Suprapubic skin (tissue), 3 donors: ENCODE measurements at regions not wholly inside any gene's neighbourhood (a gene's known extent, or its start where the extent isn't known, plus 50 kb on each side); places are given as distances from the start of the nearest gene placed in this dataset.

Experiments
- EP300 ChIP-seq: sonication (generic); formaldehyde crosslinking; IDR thresholded peaks from one replicate; pipeline ENCODE4 v1.6.1; 2017; ENCODE audit warnings: antibody characterized with exemption
- TF ChIP-seq, protein P1 (sequence below), 2 donors: fragments of 200-600 bp in 1 of 2; fragments of 450-650 bp in 1 of 2; sonication (generic) in 1 of 2; IDR thresholded peaks; one replicate each; pipeline ENCODE4 v1.5.1; 2016 to 2019; ENCODE audit warnings: antibody characterized with exemption in 2 of 2, mild to moderate bottlenecking in 1 of 2, moderate library complexity in 1 of 2

GRCh38 chr7:121620953-121621606, 225.0 kb upstream of the FAM3C start:
- TF ChIP-seq EP300, result no peak
- TF ChIP-seq, protein P1, sequence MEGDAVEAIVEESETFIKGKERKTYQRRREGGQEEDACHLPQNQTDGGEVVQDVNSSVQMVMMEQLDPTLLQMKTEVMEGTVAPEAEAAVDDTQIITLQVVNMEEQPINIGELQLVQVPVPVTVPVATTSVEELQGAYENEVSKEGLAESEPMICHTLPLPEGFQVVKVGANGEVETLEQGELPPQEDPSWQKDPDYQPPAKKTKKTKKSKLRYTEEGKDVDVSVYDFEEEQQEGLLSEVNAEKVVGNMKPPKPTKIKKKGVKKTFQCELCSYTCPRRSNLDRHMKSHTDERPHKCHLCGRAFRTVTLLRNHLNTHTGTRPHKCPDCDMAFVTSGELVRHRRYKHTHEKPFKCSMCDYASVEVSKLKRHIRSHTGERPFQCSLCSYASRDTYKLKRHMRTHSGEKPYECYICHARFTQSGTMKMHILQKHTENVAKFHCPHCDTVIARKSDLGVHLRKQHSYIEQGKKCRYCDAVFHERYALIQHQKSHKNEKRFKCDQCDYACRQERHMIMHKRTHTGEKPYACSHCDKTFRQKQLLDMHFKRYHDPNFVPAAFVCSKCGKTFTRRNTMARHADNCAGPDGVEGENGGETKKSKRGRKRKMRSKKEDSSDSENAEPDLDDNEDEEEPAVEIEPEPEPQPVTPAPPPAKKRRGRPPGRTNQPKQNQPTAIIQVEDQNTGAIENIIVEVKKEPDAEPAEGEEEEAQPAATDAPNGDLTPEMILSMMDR (IDR thresholded peaks at IDR 0.05), result no peak
